Gastroesophageal sphincter (tissue), 3 donors: ENCODE measurements at regions not wholly inside any gene's neighbourhood (a gene's known extent, or its start where the extent isn't known, plus 50 kb on each side); places are given as distances from the start of the nearest gene placed in this dataset.

Experiments used
- POLR2A ChIP-seq, 2 donors: fragments of 450-650 bp; IDR thresholded peaks; one replicate each; pipeline ENCODE4 v1.6.1; 2017; ENCODE audit warnings: antibody characterized with exemption in 2 of 2, mild to moderate bottlenecking in 2 of 2, moderate library complexity in 1 of 2
- TF ChIP-seq, protein P1 (sequence below), 4 experiments: fragments of 200-600 bp in 2 of 4; fragments of 450-650 bp in 2 of 4; sonication (generic) in 1 of 4; IDR thresholded peaks; one replicate each; pipeline ENCODE4 v1.5.1; 2017 to 2019; ENCODE audit warnings: antibody characterized with exemption in 4 of 4, mild to moderate bottlenecking in 2 of 4, moderate library complexity in 2 of 4

GRCh38 chrX:43002526-43003203 is 224.7 kb upstream of the PPP1R2C start:
- TF ChIP-seq, protein P1, sequence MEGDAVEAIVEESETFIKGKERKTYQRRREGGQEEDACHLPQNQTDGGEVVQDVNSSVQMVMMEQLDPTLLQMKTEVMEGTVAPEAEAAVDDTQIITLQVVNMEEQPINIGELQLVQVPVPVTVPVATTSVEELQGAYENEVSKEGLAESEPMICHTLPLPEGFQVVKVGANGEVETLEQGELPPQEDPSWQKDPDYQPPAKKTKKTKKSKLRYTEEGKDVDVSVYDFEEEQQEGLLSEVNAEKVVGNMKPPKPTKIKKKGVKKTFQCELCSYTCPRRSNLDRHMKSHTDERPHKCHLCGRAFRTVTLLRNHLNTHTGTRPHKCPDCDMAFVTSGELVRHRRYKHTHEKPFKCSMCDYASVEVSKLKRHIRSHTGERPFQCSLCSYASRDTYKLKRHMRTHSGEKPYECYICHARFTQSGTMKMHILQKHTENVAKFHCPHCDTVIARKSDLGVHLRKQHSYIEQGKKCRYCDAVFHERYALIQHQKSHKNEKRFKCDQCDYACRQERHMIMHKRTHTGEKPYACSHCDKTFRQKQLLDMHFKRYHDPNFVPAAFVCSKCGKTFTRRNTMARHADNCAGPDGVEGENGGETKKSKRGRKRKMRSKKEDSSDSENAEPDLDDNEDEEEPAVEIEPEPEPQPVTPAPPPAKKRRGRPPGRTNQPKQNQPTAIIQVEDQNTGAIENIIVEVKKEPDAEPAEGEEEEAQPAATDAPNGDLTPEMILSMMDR (IDR thresholded peaks at IDR 0.05): no peak
- TF ChIP-seq POLR2A (IDR thresholded peaks at IDR 0.05): no peak
